Stomach (tissue), 4 donors: ENCODE measurements at regions not wholly inside any gene's neighbourhood (a gene's known extent, or its start where the extent isn't known, plus 50 kb on each side); places are given as distances from the start of the nearest gene placed in this dataset.

ENCODE experiments used
- EP300 ChIP-seq: sonication (generic); formaldehyde crosslinking; IDR thresholded peaks from one replicate; pipeline ENCODE4 v1.6.1; 2017; ENCODE audit warnings: antibody characterized with exemption
- POLR2A ChIP-seq, 4 donors: fragments of 450-650 bp; IDR thresholded peaks; one replicate each; pipeline ENCODE4 v1.6.1; 2016; ENCODE audit warnings: antibody characterized with exemption in 4 of 4, control low read depth in 2 of 4, mild to moderate bottlenecking in 1 of 4, moderate library complexity in 1 of 4
- POLR2AphosphoS5 ChIP-seq, 3 donors: sonication (generic); formaldehyde crosslinking; IDR thresholded peaks; one replicate each; pipeline ENCODE4 v1.6.1; 2016; ENCODE audit warnings: antibody characterized with exemption in 3 of 3
- TF ChIP-seq, protein P1 (sequence below), 7 experiments: fragments of 450-650 bp in 4 of 7; fragments of 200-600 bp in 3 of 7; sonication (generic) in 3 of 7; IDR thresholded peaks; one replicate each; pipeline ENCODE4 v1.5.1; 2016 to 2019; ENCODE audit warnings: antibody characterized with exemption in 7 of 7, control low read depth in 2 of 7, mild to moderate bottlenecking in 1 of 7

DNA sequence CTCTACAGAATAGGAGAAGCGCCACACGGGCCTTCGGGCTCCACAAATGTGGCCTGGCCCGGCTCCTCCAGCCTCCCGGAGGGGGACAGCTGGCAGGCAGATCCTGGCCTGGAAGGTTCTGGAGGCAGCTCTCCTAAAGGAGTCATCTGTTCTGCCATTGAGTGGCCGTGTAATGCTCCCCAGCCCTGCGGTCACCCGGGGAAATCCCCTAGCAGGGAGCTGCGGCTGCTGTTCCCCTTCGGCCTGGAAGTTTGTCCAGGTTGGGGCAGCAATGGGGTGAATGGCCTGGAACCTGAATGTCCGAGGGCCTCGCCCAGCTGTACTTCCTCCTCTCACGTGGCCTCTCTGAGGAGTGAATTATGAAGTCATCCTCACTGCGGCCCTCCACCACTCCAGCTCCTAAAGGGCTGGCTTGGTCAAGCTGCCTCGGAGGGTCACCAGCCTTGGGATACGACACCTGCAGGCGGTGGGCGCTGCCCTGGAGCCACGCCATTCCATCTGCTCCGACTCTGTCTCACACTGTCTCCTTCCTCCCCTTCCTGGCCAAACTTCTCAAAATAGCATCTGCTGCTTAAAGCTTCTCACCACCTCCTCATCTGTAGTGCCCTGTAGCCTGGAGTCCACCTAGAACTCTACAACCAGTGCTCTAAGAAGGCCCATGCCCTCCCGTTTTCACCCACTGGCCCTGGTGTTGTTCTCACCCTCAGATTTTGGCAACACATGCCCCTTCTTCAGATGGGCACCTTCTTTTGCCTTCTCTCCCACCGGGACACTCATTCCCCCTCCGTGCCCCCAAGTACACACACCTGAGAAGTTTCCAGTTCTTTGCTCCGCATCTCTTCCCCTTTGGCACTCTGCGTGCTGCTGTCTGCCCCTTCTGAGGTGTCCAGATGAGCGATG lies 54.4 kb upstream of the TMPRSS2 start:
- TF ChIP-seq, protein P1, sequence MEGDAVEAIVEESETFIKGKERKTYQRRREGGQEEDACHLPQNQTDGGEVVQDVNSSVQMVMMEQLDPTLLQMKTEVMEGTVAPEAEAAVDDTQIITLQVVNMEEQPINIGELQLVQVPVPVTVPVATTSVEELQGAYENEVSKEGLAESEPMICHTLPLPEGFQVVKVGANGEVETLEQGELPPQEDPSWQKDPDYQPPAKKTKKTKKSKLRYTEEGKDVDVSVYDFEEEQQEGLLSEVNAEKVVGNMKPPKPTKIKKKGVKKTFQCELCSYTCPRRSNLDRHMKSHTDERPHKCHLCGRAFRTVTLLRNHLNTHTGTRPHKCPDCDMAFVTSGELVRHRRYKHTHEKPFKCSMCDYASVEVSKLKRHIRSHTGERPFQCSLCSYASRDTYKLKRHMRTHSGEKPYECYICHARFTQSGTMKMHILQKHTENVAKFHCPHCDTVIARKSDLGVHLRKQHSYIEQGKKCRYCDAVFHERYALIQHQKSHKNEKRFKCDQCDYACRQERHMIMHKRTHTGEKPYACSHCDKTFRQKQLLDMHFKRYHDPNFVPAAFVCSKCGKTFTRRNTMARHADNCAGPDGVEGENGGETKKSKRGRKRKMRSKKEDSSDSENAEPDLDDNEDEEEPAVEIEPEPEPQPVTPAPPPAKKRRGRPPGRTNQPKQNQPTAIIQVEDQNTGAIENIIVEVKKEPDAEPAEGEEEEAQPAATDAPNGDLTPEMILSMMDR (IDR thresholded peaks at IDR 0.05), result no peak
- no peak for TF ChIP-seq EP300
- no peak for TF ChIP-seq POLR2A (IDR thresholded peaks at IDR 0.05)
- peak in 2 of 3 donors; percentile 45 to 84 for TF ChIP-seq POLR2AphosphoS5 (IDR thresholded peaks at IDR 0.05)
